H9 (cell line): ENCODE measurements at regions not wholly inside any gene's neighbourhood (a gene's known extent, or its start where the extent isn't known, plus 50 kb on each side); places are given as distances from the start of the nearest gene placed in this dataset.

Experiments used
- DNase-seq: peaks from one replicate; pipeline ENCODE4 v3.0.0-alpha.2; 2017
- H2AFZ ChIP-seq: one replicate; pipeline ENCODE4 v1.6.1; 2013; ENCODE audit warnings: mild to moderate bottlenecking, low read length, control low read depth, moderate library complexity
- H2AK5ac ChIP-seq: 2 replicates; pipeline ENCODE4 v1.6.1; 2013; ENCODE audit warnings: low read length, control low read depth, mixed read lengths; ENCODE audit not compliant: insufficient read length
- H2BK120ac ChIP-seq: one replicate; pipeline ENCODE4 v1.6.1; 2013; ENCODE audit warnings: low read depth, mild to moderate bottlenecking, low read length, control low read depth, inconsistent platforms; ENCODE audit not compliant: poor library complexity, severe bottlenecking
- H2BK12ac ChIP-seq: 2 replicates; pipeline ENCODE4 v1.6.1; 2013; ENCODE audit warnings: low read length, control low read depth, mixed read lengths, low read depth; ENCODE audit not compliant: insufficient read length
- H2BK15ac ChIP-seq: 2 replicates; pipeline ENCODE4 v1.6.1; 2013; ENCODE audit warnings: low read depth, low read length, control low read depth
- H2BK20ac ChIP-seq: one replicate; pipeline ENCODE4 v1.6.1; 2013; ENCODE audit warnings: low read depth, mild to moderate bottlenecking, low read length, control low read depth, inconsistent platforms; ENCODE audit not compliant: poor library complexity, severe bottlenecking
- H2BK5ac ChIP-seq: 2 replicates; pipeline ENCODE4 v1.6.1; 2013; ENCODE audit warnings: low read length, control low read depth, mixed read lengths; ENCODE audit not compliant: insufficient read length
- H3K14ac ChIP-seq: 2 replicates; pipeline ENCODE4 v1.6.1; 2013; ENCODE audit warnings: low read length, control low read depth; ENCODE audit not compliant: insufficient read depth
- H3K18ac ChIP-seq: 2 replicates; pipeline ENCODE4 v1.6.1; 2013; ENCODE audit warnings: low read depth, mild to moderate bottlenecking, mixed read lengths, low read length, control low read depth; ENCODE audit not compliant: insufficient read length
- H3K23ac ChIP-seq: 2 replicates; pipeline ENCODE4 v1.6.1; 2013; ENCODE audit warnings: low read length, control low read depth, mixed read lengths, low read depth; ENCODE audit not compliant: insufficient read length
- H3K23me2 ChIP-seq: 2 replicates; pipeline ENCODE4 v1.6.1; 2013; ENCODE audit warnings: low read depth, mild to moderate bottlenecking, mixed read lengths, low read length, control low read depth; ENCODE audit not compliant: insufficient read length, poor library complexity, severe bottlenecking
- H3K27ac ChIP-seq: 2 replicates; pipeline ENCODE4 v1.5.1; 2013; ENCODE audit warnings: low read length, control low read depth, mixed read lengths, low read depth; ENCODE audit not compliant: insufficient read length
- H3K27me3 ChIP-seq: 2 replicates; pipeline ENCODE4 v1.6.1; 2013; ENCODE audit warnings: low read length, control low read depth, inconsistent platforms; ENCODE audit not compliant: insufficient read depth
- H3K4ac ChIP-seq: 2 replicates; pipeline ENCODE4 v1.6.1; 2013; ENCODE audit warnings: low read depth, mild to moderate bottlenecking, control low read depth, inconsistent platforms, low read length, moderate library complexity
- H3K4me1 ChIP-seq: 2 replicates; pipeline ENCODE4 v1.6.1; 2013; ENCODE audit warnings: low read length, control low read depth, inconsistent platforms; ENCODE audit not compliant: insufficient read depth
- H3K4me2 ChIP-seq: 2 replicates; pipeline ENCODE4 v1.6.1; 2013; ENCODE audit warnings: low read length, control low read depth, mixed read lengths; ENCODE audit not compliant: insufficient read length, insufficient read depth
- H3K56ac ChIP-seq: 2 replicates; pipeline ENCODE4 v1.6.1; 2013; ENCODE audit warnings: low read depth, mild to moderate bottlenecking, mixed read lengths, low read length, control low read depth; ENCODE audit not compliant: insufficient read length
- H3K79me1 ChIP-seq: 2 replicates; pipeline ENCODE4 v1.6.1; 2013; ENCODE audit warnings: low read depth, mild to moderate bottlenecking, moderate library complexity, low read length, control low read depth, inconsistent platforms; ENCODE audit not compliant: insufficient read depth, poor library complexity, severe bottlenecking
- H3K79me2 ChIP-seq: 2 replicates; pipeline ENCODE4 v1.6.1; 2013; ENCODE audit warnings: low read length, control low read depth, inconsistent platforms; ENCODE audit not compliant: insufficient read depth
- H3K9ac ChIP-seq: 2 replicates; pipeline ENCODE4 v1.6.1; 2013; ENCODE audit warnings: low read length, control low read depth, mixed read lengths; ENCODE audit not compliant: insufficient read length; ENCODE audit errors: extremely low read depth
- H3K9me3 ChIP-seq: one replicate; pipeline ENCODE4 v1.6.1; 2013; ENCODE audit warnings: low read depth, low read length, inconsistent platforms; ENCODE audit not compliant: control insufficient read depth
- H3T11ph ChIP-seq: one replicate; pipeline ENCODE4 v1.6.1; 2013; ENCODE audit warnings: mild to moderate bottlenecking, low read length, control low read depth, inconsistent platforms
- H4K20me1 ChIP-seq: one replicate; pipeline ENCODE4 v1.6.1; 2013; ENCODE audit not compliant: control insufficient read depth, insufficient read length, insufficient read depth
- H4K5ac ChIP-seq: 2 replicates; pipeline ENCODE4 v1.6.1; 2013; ENCODE audit warnings: low read depth, mild to moderate bottlenecking, mixed read lengths, low read length, control low read depth; ENCODE audit not compliant: insufficient read length
- H4K8ac ChIP-seq: replicated peaks from 2 replicates; pipeline ENCODE4 v1.6.1; 2013; ENCODE audit warnings: low read length, control low read depth, mixed read lengths, low read depth; ENCODE audit not compliant: insufficient read length
- H4K91ac ChIP-seq: 2 replicates; pipeline ENCODE4 v1.6.1; 2013; ENCODE audit warnings: low read depth, mild to moderate bottlenecking, moderate library complexity, mixed read lengths, low read length, control low read depth; ENCODE audit not compliant: insufficient read length
- H3K27ac Mint-ChIP-seq, 3 experiments: 2 replicates in 2 of 3; 3 replicates in 1 of 3; pipeline ENCODE4 v1.8.0; 2020 to 2021; ENCODE audit warnings: mixed read lengths in 3 of 3, mild to moderate bottlenecking in 1 of 3, moderate library complexity in 1 of 3
- H3K27me3 Mint-ChIP-seq: 2 replicates; pipeline ENCODE4 v1.8.0; 2021; ENCODE audit warnings: low read depth, mild to moderate bottlenecking, moderate library complexity, mixed read lengths
- H3K36me3 Mint-ChIP-seq, 3 experiments: 2 replicates in 2 of 3; 3 replicates in 1 of 3; pipeline ENCODE4 v1.8.0; 2020 to 2021; ENCODE audit warnings: low read depth in 3 of 3, mixed read lengths in 3 of 3; ENCODE audit not compliant: insufficient read depth in 1 of 3
- H3K4me1 Mint-ChIP-seq, 2 experiments: 2 replicates each; pipeline ENCODE4 v1.8.0; 2020; ENCODE audit warnings: mixed read lengths in 2 of 2
- H3K4me3 Mint-ChIP-seq, 2 experiments: 2 replicates in 1 of 2; 3 replicates in 1 of 2; pipeline ENCODE4 v1.8.0; 2020 to 2021; ENCODE audit warnings: mild to moderate bottlenecking in 2 of 2, mixed read lengths in 2 of 2, moderate library complexity in 1 of 2
- H3K9me3 Mint-ChIP-seq, 2 experiments: 2 replicates in 1 of 2; 3 replicates in 1 of 2; pipeline ENCODE4 v1.8.0; 2020; ENCODE audit warnings: mild to moderate bottlenecking in 2 of 2, mixed read lengths in 2 of 2, moderate library complexity in 1 of 2
- CTCF ChIP-seq: fragments of 200-600 bp; sonication (generic); conservative IDR thresholded peaks from 3 replicates; pipeline ENCODE4 v1.8.0; 2021; ENCODE audit warnings: antibody characterized with exemption, mild to moderate bottlenecking
- WGBS: extraction: QIAGEN DNeasy Blood & Tissue Kit; methylation state at CpG from one replicate; pipeline ENCODE4 v1.1.7; 2013; ENCODE audit warnings: missing lambda C conversion rate, low lambda C conversion rate, mixed read lengths; ENCODE audit not compliant: insufficient read length; ENCODE audit errors: extremely low coverage; 5-methylcytosine and 5-hydroxymethylcytosine counted together

DNA sequence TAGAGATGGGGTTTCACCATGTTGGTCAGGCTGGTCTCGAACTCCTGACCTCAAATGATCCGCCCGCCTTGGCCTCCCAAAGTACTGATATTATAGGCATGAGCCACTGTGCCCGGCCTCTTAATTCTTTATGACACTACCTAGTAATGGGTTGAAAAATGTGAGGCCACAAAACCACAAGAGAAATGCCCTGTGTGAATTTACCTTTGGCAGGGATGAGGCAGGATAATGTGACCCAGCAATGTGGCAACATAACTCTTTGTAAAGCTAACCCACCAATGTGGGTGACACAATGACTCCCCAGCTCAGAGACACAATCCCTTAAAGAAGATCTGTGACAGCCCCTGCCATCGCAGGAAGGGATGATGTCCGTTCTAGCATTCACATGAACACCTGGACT, 533.1 kb downstream of the KLF5 start:
- Histone ChIP-seq H3K4ac (no peak overlapping the region), H2AK5ac (no peak overlapping the region), H3K23ac (no peak overlapping the region), H3K4me2 (no peak overlapping the region), H4K5ac (no peak overlapping the region), H4K8ac (no peak overlapping the region), H2BK20ac (no peak overlapping the region), H2BK15ac (no peak overlapping the region), H2BK5ac (no peak overlapping the region), H3K23me2 (no peaks in the 10 kb centered on the region), H3K18ac (no peak overlapping the region), H3K79me1 (no peaks in the 10 kb centered on the region), H2BK12ac (no peak overlapping the region), H3T11ph (no peak overlapping the region), H3K79me2 (no peaks in the 10 kb centered on the region), H3K4me1 (no peaks in the 10 kb centered on the region), H3K14ac (no peak overlapping the region), H3K9me3 (no peaks in the 10 kb centered on the region), H3K27ac (no peak overlapping the region), H3K56ac (no peak overlapping the region), H4K91ac (no peak overlapping the region), H2AFZ (no peak overlapping the region), H3K9ac (no peak overlapping the region), H3K27me3 (no peaks in the 10 kb centered on the region), H2BK120ac (no peak overlapping the region), H4K20me1 (no peaks in the 10 kb centered on the region)
- Mint-ChIP-seq H3K4me3 (no peak overlapping the region), H3K27me3 (no peaks in the 10 kb centered on the region), H3K36me3 (no peaks in the 10 kb centered on the region), H3K27ac (no peak overlapping the region), H3K9me3 (no peaks in the 10 kb centered on the region), H3K4me1 (no peaks in the 10 kb centered on the region)
- no peak for TF ChIP-seq CTCF
- DNase-seq: no peak
- WGBS: no CpG with 5 or more reads among the region's 6 CpGs
